Vagina (tissue), 2 donors: ENCODE measurements at regions not wholly inside any gene's neighbourhood (a gene's known extent, or its start where the extent isn't known, plus 50 kb on each side); places are given as distances from the start of the nearest gene placed in this dataset.

Experiments
- POLR2A ChIP-seq, 2 donors: fragments of 450-650 bp; IDR thresholded peaks; one replicate each; pipeline ENCODE4 v1.6.1; 2017; ENCODE audit warnings: antibody characterized with exemption in 2 of 2, mild to moderate bottlenecking in 2 of 2, moderate library complexity in 2 of 2
- POLR2AphosphoS5 ChIP-seq, 2 donors: sonication (generic); formaldehyde crosslinking; IDR thresholded peaks; one replicate each; pipeline ENCODE4 v1.9.0; 2017; ENCODE audit warnings: antibody characterized with exemption in 2 of 2, mild to moderate bottlenecking in 2 of 2, low read depth in 1 of 2; ENCODE audit not compliant: insufficient read depth in 1 of 2
- TF ChIP-seq, protein P1 (sequence below), 3 experiments: fragments of 450-650 bp in 2 of 3; fragments of 200-600 bp in 1 of 3; sonication (generic) in 1 of 3; IDR thresholded peaks; one replicate each; pipeline ENCODE4 v1.5.1; 2017 to 2019; ENCODE audit warnings: antibody characterized with exemption in 3 of 3, mild to moderate bottlenecking in 2 of 3, moderate library complexity in 2 of 3

DNA sequence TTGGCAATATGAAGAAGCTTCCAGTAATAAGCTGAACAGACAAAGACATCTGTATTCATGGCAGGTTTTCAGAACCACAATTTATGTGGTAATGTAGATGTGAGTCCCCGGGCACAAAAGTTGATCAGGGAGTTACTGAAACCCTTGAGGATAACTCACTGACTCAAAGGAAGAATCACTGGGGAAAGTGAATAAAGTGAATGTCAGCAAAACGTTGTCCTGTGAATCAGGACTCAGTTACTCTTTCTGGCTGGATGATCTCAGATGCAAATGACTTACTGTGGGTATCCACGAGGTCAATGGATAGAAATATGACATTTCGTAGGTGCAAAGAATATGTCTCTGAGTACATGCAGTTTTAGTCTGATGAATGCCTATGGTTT is 172.8 kb upstream of the CTBP2 start:
- TF ChIP-seq, protein P1, sequence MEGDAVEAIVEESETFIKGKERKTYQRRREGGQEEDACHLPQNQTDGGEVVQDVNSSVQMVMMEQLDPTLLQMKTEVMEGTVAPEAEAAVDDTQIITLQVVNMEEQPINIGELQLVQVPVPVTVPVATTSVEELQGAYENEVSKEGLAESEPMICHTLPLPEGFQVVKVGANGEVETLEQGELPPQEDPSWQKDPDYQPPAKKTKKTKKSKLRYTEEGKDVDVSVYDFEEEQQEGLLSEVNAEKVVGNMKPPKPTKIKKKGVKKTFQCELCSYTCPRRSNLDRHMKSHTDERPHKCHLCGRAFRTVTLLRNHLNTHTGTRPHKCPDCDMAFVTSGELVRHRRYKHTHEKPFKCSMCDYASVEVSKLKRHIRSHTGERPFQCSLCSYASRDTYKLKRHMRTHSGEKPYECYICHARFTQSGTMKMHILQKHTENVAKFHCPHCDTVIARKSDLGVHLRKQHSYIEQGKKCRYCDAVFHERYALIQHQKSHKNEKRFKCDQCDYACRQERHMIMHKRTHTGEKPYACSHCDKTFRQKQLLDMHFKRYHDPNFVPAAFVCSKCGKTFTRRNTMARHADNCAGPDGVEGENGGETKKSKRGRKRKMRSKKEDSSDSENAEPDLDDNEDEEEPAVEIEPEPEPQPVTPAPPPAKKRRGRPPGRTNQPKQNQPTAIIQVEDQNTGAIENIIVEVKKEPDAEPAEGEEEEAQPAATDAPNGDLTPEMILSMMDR (IDR thresholded peaks at IDR 0.05), result no peak
- TF ChIP-seq POLR2A (IDR thresholded peaks at IDR 0.05) (no peak), POLR2AphosphoS5 (IDR thresholded peaks at IDR 0.05; ENCODE audit: insufficient read depth in 1 of 2, low read depth in 1 of 2) (no peak)
